Activated T-cell treated with anti-CD3 and anti-CD28 coated beads for 4 hours (primary cell): ENCODE measurements at regions not wholly inside any gene's neighbourhood (a gene's known extent, or its start where the extent isn't known, plus 50 kb on each side); places are given as distances from the start of the nearest gene placed in this dataset.

ENCODE experiments used
- DNase-seq: peaks from one replicate; pipeline ENCODE4 v3.0.0-alpha.2; 2020

- DNase-seq: no peak
Measured at GRCh38 chr21:15152591-15152990, 87.8 kb upstream of the NRIP1 start.

GRCh38 chr21:15159382-15160020 lies 94.7 kb upstream of the NRIP1 start:
- no peak for DNase-seq

- no peak for DNase-seq
Measured at GRCh38 chr21:15160136-15160535, 95.3 kb upstream of the NRIP1 start.

GRCh38 chr21:15162921-15163320 lies 98.1 kb upstream of the NRIP1 start:
- no peak for DNase-seq

GRCh38 chr21:15164273-15164672 lies 99.5 kb upstream of the NRIP1 start:
- no peak for DNase-seq

- no peak for DNase-seq
Measured at GRCh38 chr21:15164678-15165303, 100.0 kb upstream of the NRIP1 start.

GRCh38 chr21:15170614-15171013 lies 105.8 kb upstream of the NRIP1 start:
- no peak for DNase-seq

- DNase-seq: no peak
Measured at GRCh38 chr21:15171546-15171945, 106.7 kb upstream of the NRIP1 start.

GRCh38 chr21:15172963-15173362 lies 108.2 kb upstream of the NRIP1 start:
- no peak for DNase-seq

- no peak for DNase-seq
Measured at GRCh38 chr21:15174923-15175322, 110.1 kb upstream of the NRIP1 start.

GRCh38 chr21:15182731-15183130 lies 117.9 kb upstream of the NRIP1 start:
- DNase-seq: no peak

GRCh38 chr21:15183813-15184257 lies 119.0 kb upstream of the NRIP1 start:
- no peak for DNase-seq

- DNase-seq: no peak
Measured at GRCh38 chr21:15190412-15190811, 125.6 kb upstream of the NRIP1 start.

- DNase-seq: no peak
Measured at GRCh38 chr21:15190837-15191236, 126.0 kb upstream of the NRIP1 start.

- DNase-seq: no peak
Measured at GRCh38 chr21:15191342-15191741, 126.5 kb upstream of the NRIP1 start.

- DNase-seq: no peak
Measured at GRCh38 chr21:15192243-15192642, 127.4 kb upstream of the NRIP1 start.

GRCh38 chr21:15193937-15194336 lies 129.1 kb upstream of the NRIP1 start:
- DNase-seq: no peak

- DNase-seq: no peak
Measured at GRCh38 chr21:15195104-15195503, 130.3 kb upstream of the NRIP1 start.

- no peak for DNase-seq
Measured at GRCh38 chr21:15195768-15196167, 131.0 kb upstream of the NRIP1 start.

GRCh38 chr21:15197696-15198095 lies 132.9 kb upstream of the NRIP1 start:
- DNase-seq: no peak

- DNase-seq: no peak
Measured at GRCh38 chr21:15199414-15200383, 134.9 kb upstream of the NRIP1 start.

GRCh38 chr21:15203740-15204139 lies 138.9 kb upstream of the NRIP1 start:
- DNase-seq: no peak

GRCh38 chr21:15204140-15204969 lies 139.6 kb upstream of the NRIP1 start:
- DNase-seq: no peak
